Neuronal stem cell (in vitro differentiated cells): ENCODE measurements at regions not wholly inside any gene's neighbourhood (a gene's known extent, or its start where the extent isn't known, plus 50 kb on each side); places are given as distances from the start of the nearest gene placed in this dataset.

Experiments
- DNase-seq: peaks from one replicate; pipeline ENCODE4 v3.0.0-alpha.2; 2013; ENCODE audit warnings: low spot score
- H2AFZ ChIP-seq: one replicate; pipeline ENCODE4 v1.6.1; 2013; ENCODE audit warnings: mild to moderate bottlenecking, low read length, inconsistent platforms
- H2AK5ac ChIP-seq: 2 replicates; pipeline ENCODE4 v1.6.1; 2013; ENCODE audit warnings: low read depth, mild to moderate bottlenecking, inconsistent platforms, low read length, moderate library complexity, mixed read lengths
- H2BK120ac ChIP-seq: 2 replicates; pipeline ENCODE4 v1.6.1; 2013; ENCODE audit warnings: low read depth, mild to moderate bottlenecking, inconsistent platforms, low read length, moderate library complexity, mixed read lengths
- H2BK12ac ChIP-seq: one replicate; pipeline ENCODE4 v1.6.1; 2013; ENCODE audit warnings: low read length, inconsistent platforms
- H2BK15ac ChIP-seq: 2 replicates; pipeline ENCODE4 v1.6.1; 2013; ENCODE audit warnings: mild to moderate bottlenecking, low read length, inconsistent platforms, mixed read lengths
- H2BK5ac ChIP-seq: one replicate; pipeline ENCODE4 v1.6.1; 2013; ENCODE audit warnings: inconsistent platforms, mild to moderate bottlenecking, low read length, moderate library complexity
- H3K14ac ChIP-seq: one replicate; pipeline ENCODE4 v1.6.1; 2013; ENCODE audit warnings: low read length, inconsistent platforms
- H3K18ac ChIP-seq: 2 replicates; pipeline ENCODE4 v1.6.1; 2013; ENCODE audit warnings: low read length, inconsistent platforms
- H3K23ac ChIP-seq: 2 replicates; pipeline ENCODE4 v1.6.1; 2013; ENCODE audit warnings: low read depth, mild to moderate bottlenecking, mixed read lengths, low read length, inconsistent platforms; ENCODE audit not compliant: poor library complexity
- H3K27ac ChIP-seq: replicated peaks from 3 replicates; pipeline ENCODE4 v1.5.1; 2013; ENCODE audit warnings: low read length, inconsistent platforms
- H3K27me3 ChIP-seq, 3 experiments: 2 replicates each; pipeline ENCODE4 v1.6.1; 2013; ENCODE audit warnings: low read length in 3 of 3, mild to moderate bottlenecking in 2 of 3, inconsistent platforms in 1 of 3, low read depth in 1 of 3, mixed read lengths in 1 of 3, moderate library complexity in 1 of 3; ENCODE audit not compliant: control insufficient read depth in 3 of 3, insufficient read depth in 3 of 3
- H3K36me3 ChIP-seq, 2 donors: replicated peaks in 1 of 2; 2 replicates each; pipeline ENCODE4 v1.6.1; 2013; ENCODE audit warnings: low read length in 2 of 2; ENCODE audit not compliant: control insufficient read depth in 2 of 2, insufficient read depth in 2 of 2
- H3K4ac ChIP-seq: 2 replicates; pipeline ENCODE4 v1.6.1; 2013; ENCODE audit warnings: inconsistent platforms, mild to moderate bottlenecking, low read length, moderate library complexity
- H3K4me1 ChIP-seq, 2 donors: 1 replicate in 1 of 2; 2 replicates in 1 of 2; pipeline ENCODE4 v1.6.1; 2013; ENCODE audit warnings: low read length in 2 of 2, low read depth in 1 of 2; ENCODE audit not compliant: control insufficient read depth in 2 of 2, insufficient read depth in 1 of 2
- H3K4me2 ChIP-seq: one replicate; pipeline ENCODE4 v1.6.1; 2013; ENCODE audit warnings: mild to moderate bottlenecking, low read length, inconsistent platforms; ENCODE audit not compliant: insufficient read depth, poor library complexity, severe bottlenecking
- H3K4me3 ChIP-seq, 2 donors: 2 replicates each; pipeline ENCODE4 v1.5.1; 2013; ENCODE audit warnings: low read length in 2 of 2, mild to moderate bottlenecking in 2 of 2, inconsistent platforms in 1 of 2, moderate library complexity in 1 of 2
- H3K79me1 ChIP-seq: one replicate; pipeline ENCODE4 v1.6.1; 2013; ENCODE audit warnings: low read depth, mild to moderate bottlenecking, inconsistent platforms, low read length, moderate library complexity
- H3K9ac ChIP-seq: one replicate; pipeline ENCODE4 v1.6.1; 2013; ENCODE audit warnings: mild to moderate bottlenecking, low read depth, low read length, inconsistent platforms; ENCODE audit not compliant: poor library complexity
- H3K9me3 ChIP-seq, 2 donors: replicated peaks in 1 of 2; 2 replicates each; pipeline versions ENCODE3 to v1.6.1; 2013; ENCODE audit warnings: low read length in 2 of 2, mild to moderate bottlenecking in 2 of 2, inconsistent platforms in 1 of 2, low read depth in 1 of 2, mixed read lengths in 1 of 2, moderate library complexity in 1 of 2; ENCODE audit not compliant: control insufficient read depth in 2 of 2, insufficient read depth in 1 of 2
- H4K8ac ChIP-seq: one replicate; pipeline ENCODE4 v1.6.1; 2013; ENCODE audit warnings: low read depth, mild to moderate bottlenecking, inconsistent platforms, low read length, moderate library complexity
- H4K91ac ChIP-seq: one replicate; pipeline ENCODE4 v1.6.1; 2013; ENCODE audit warnings: low read length, low read depth, mild to moderate bottlenecking, inconsistent platforms; ENCODE audit not compliant: poor library complexity
- WGBS, 2 donors: extraction: QIAGEN DNeasy Blood & Tissue Kit; methylation state at CpG; one replicate each; pipeline ENCODE4 v1.1.7; 2013; ENCODE audit warnings: missing lambda C conversion rate in 2 of 2, mixed read lengths in 1 of 2; ENCODE audit not compliant: insufficient read length in 2 of 2, insufficient replicate concordance in 1 of 2; ENCODE audit errors: extremely low coverage in 2 of 2; 5-methylcytosine and 5-hydroxymethylcytosine counted together

GRCh38 chr1:194288238-194288637 is 1101.8 kb upstream of the B3GALT2 start:
- H4K91ac ChIP-seq: no peak overlapping the region
- no peaks in the 10 kb centered on the region for H3K4me1 ChIP-seq
- H3K27ac ChIP-seq: no peak overlapping the region
- H2BK120ac ChIP-seq: no peak overlapping the region
- no peaks in the 10 kb centered on the region for H3K79me1 ChIP-seq
- H4K8ac ChIP-seq: no peak overlapping the region
- H3K4me2 ChIP-seq: no peak overlapping the region
- no peak overlapping the region for H2AK5ac ChIP-seq
- no peak for DNase-seq
- no peak overlapping the region for H3K4me3 ChIP-seq
- H2BK12ac ChIP-seq: no peak overlapping the region
- H3K14ac ChIP-seq: no peak overlapping the region
- H2BK5ac ChIP-seq: no peak overlapping the region
- no peak overlapping the region for H3K9ac ChIP-seq
- no peaks in the 10 kb centered on the region for H3K36me3 ChIP-seq
- WGBS, 2 donors: no CpG with 5 or more reads among the region's 1 CpG
- H3K4ac ChIP-seq: no peak overlapping the region
- no peaks in the 10 kb centered on the region for H3K27me3 ChIP-seq
- H3K23ac ChIP-seq: no peak overlapping the region
- no peak overlapping the region for H2BK15ac ChIP-seq
- H3K18ac ChIP-seq: no peak overlapping the region
- no peak overlapping the region for H2AFZ ChIP-seq
- H3K9me3 ChIP-seq: no peaks in the 10 kb centered on the region

GRCh38 chr1:194281376-194281775 is 1095.0 kb upstream of the B3GALT2 start:
- no peak overlapping the region for H3K14ac ChIP-seq
- no peak overlapping the region for H3K18ac ChIP-seq
- H3K4me1 ChIP-seq: no peaks in the 10 kb centered on the region
- no peak overlapping the region for H2BK12ac ChIP-seq
- H2AK5ac ChIP-seq: no peak overlapping the region
- H3K9me3 ChIP-seq: no peaks in the 10 kb centered on the region
- no peak for DNase-seq
- H3K4me3 ChIP-seq: no peak overlapping the region
- no peak overlapping the region for H2BK5ac ChIP-seq
- H3K36me3 ChIP-seq: no peaks in the 10 kb centered on the region
- H3K23ac ChIP-seq: no peak overlapping the region
- H2BK120ac ChIP-seq: no peak overlapping the region
- H4K8ac ChIP-seq: no peak overlapping the region
- H3K9ac ChIP-seq: no peak overlapping the region
- H2AFZ ChIP-seq: no peak overlapping the region
- no peak overlapping the region for H2BK15ac ChIP-seq
- no peak overlapping the region for H4K91ac ChIP-seq
- H3K4ac ChIP-seq: no peak overlapping the region
- no peaks in the 10 kb centered on the region for H3K27me3 ChIP-seq
- no peak overlapping the region for H3K4me2 ChIP-seq
- H3K27ac ChIP-seq: no peak overlapping the region
- WGBS, 2 donors: no CpG with 5 or more reads among the region's 3 CpGs
- H3K79me1 ChIP-seq: no peaks in the 10 kb centered on the region

GRCh38 chr1:194280463-194280862 is 1094.0 kb upstream of the B3GALT2 start:
- H3K9ac ChIP-seq: no peak overlapping the region
- H3K4me2 ChIP-seq: no peak overlapping the region
- H3K4me1 ChIP-seq: no peaks in the 10 kb centered on the region
- no peak overlapping the region for H2BK12ac ChIP-seq
- H2BK15ac ChIP-seq: no peak overlapping the region
- no peaks in the 10 kb centered on the region for H3K36me3 ChIP-seq
- DNase-seq: no peak
- no peak overlapping the region for H3K27ac ChIP-seq
- H4K91ac ChIP-seq: no peak overlapping the region
- H3K9me3 ChIP-seq: no peaks in the 10 kb centered on the region
- H3K23ac ChIP-seq: no peak overlapping the region
- H2BK5ac ChIP-seq: no peak overlapping the region
- no peak overlapping the region for H4K8ac ChIP-seq
- no peak overlapping the region for H3K4ac ChIP-seq
- H3K27me3 ChIP-seq: no peaks in the 10 kb centered on the region
- WGBS, 2 donors: no CpG with 5 or more reads among the region's 4 CpGs
- H2BK120ac ChIP-seq: no peak overlapping the region
- no peak overlapping the region for H3K4me3 ChIP-seq
- H3K79me1 ChIP-seq: no peaks in the 10 kb centered on the region
- H3K18ac ChIP-seq: no peak overlapping the region
- no peak overlapping the region for H3K14ac ChIP-seq
- H2AFZ ChIP-seq: no peak overlapping the region
- no peak overlapping the region for H2AK5ac ChIP-seq

DNA sequence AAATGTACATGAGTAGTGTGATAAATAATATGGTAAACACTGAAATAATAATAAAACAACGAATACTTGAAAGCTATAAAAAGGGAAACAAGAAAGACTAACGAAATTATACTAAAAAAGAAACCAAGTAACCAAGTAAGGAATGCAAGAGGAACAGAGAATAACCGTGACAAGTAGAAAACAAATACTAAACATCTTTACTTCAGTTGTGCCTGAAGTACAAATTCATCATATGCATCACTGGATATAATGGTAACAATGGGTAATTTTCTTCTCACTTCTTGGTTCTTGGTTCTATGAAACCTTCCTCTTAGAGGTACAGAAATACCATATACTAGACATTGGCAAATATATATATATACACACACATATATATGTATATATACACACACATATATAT is 1093.6 kb upstream of the B3GALT2 start:
- Histone ChIP-seq H2BK120ac (no peak overlapping the region), H3K79me1 (no peaks in the 10 kb centered on the region), H3K36me3 (no peaks in the 10 kb centered on the region), H2BK15ac (no peak overlapping the region), H3K23ac (no peak overlapping the region), H2AK5ac (no peak overlapping the region), H3K4ac (no peak overlapping the region), H3K9ac (no peak overlapping the region), H3K4me1 (no peaks in the 10 kb centered on the region), H4K8ac (no peak overlapping the region), H3K4me3 (no peak overlapping the region), H3K27ac (no peak overlapping the region), H3K18ac (no peak overlapping the region), H3K9me3 (no peaks in the 10 kb centered on the region), H2AFZ (no peak overlapping the region), H4K91ac (no peak overlapping the region), H2BK12ac (no peak overlapping the region), H3K14ac (no peak overlapping the region), H2BK5ac (no peak overlapping the region), H3K4me2 (no peak overlapping the region), H3K27me3 (no peaks in the 10 kb centered on the region)
- no CpG with 5 or more reads among the region's 3 CpGs for WGBS, 2 donors
- DNase-seq: no peak
